ENCODE measurements at regions not wholly inside any gene's neighbourhood (a gene's known extent, or its start where the extent isn't known, plus 50 kb on each side); places are given as distances from the start of the nearest gene placed in this dataset.

DNA sequence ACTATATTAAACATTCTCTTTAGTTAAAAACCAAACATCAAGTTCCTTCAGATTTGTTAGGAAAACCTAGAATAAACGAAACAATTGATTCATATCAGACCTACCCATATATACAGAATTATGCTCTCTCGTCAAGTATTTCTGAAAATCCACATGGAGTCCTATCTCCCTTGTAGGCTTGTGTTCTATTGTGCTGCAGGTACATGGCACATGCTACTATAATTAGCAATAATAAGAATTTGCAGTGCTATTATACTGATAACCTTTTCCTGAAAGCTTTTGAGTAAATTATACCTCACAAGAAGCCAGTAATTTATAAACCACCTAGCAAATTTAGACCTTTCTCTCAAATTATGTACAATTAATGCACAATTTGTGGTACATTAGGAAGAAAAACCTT is 158.6 kb upstream of the STK17B start:
- Histone ChIP-seq H3K9me1 (ENCODE audit: control insufficient read depth, insufficient read depth, low read length) (no peaks in the 10 kb centered on the region), H3K36me3 (ENCODE audit: control insufficient read depth, insufficient read depth, low read length) (no peaks in the 10 kb centered on the region), H3K4me3 (no peak overlapping the region), H3K27me3 (ENCODE audit: control insufficient read depth in 2 of 2, insufficient read depth in 2 of 2, low read length in 2 of 2) (no peaks in the 10 kb centered on the region), H3K27ac (ENCODE audit: extremely low read depth, low read depth, low read length) (no peak overlapping the region), H3K9me3 (replicated peaks; ENCODE audit: control insufficient read depth, insufficient read depth, low read depth, low read length) (no peaks in the 10 kb centered on the region), H2AFZ (ENCODE audit: low read depth, low read length) (no peak overlapping the region), H3K9ac (ENCODE audit: insufficient read depth in 1 of 2, low read depth in 2 of 2, low read length in 2 of 2) (no peak overlapping the region), H4K20me1 (replicated peaks; ENCODE audit: control insufficient read depth, insufficient read depth, low read length) (no peaks in the 10 kb centered on the region), H3K4me1 (replicated peaks in 1 of 2; ENCODE audit: control insufficient read depth in 2 of 2, insufficient read depth in 2 of 2, low read length in 2 of 2) (peaks cover 3 to 21% of the 10 kb centered on the region in 2 experiments; a peak in 3 of 5 replicates), H3K79me2 (ENCODE audit: control insufficient read depth, insufficient read depth, low read length) (no peaks in the 10 kb centered on the region), H3K4me2 (ENCODE audit: insufficient read depth, low read length) (no peak overlapping the region)
- BruUV-seq (replicated peaks): no TSS peak
- CTCF ChIA-PET (ENCODE audit: low intra/inter-chr PET ratio): no interaction called here
- 54% methylated on average over 2 of the region's 2 CpGs for WGBS (ENCODE audit: insufficient coverage, low coverage, missing lambda C conversion rate)
- TF ChIP-seq ZNF41 (CRISPR knock-in tag; conservative IDR thresholded peaks at IDR 0.05) (no peak), ZC3H4 (CRISPR knock-in tag; IDR thresholded peaks at IDR 0.05; ENCODE audit: borderline replicate concordance) (no peak)
- TF ChIP-seq, protein P1, sequence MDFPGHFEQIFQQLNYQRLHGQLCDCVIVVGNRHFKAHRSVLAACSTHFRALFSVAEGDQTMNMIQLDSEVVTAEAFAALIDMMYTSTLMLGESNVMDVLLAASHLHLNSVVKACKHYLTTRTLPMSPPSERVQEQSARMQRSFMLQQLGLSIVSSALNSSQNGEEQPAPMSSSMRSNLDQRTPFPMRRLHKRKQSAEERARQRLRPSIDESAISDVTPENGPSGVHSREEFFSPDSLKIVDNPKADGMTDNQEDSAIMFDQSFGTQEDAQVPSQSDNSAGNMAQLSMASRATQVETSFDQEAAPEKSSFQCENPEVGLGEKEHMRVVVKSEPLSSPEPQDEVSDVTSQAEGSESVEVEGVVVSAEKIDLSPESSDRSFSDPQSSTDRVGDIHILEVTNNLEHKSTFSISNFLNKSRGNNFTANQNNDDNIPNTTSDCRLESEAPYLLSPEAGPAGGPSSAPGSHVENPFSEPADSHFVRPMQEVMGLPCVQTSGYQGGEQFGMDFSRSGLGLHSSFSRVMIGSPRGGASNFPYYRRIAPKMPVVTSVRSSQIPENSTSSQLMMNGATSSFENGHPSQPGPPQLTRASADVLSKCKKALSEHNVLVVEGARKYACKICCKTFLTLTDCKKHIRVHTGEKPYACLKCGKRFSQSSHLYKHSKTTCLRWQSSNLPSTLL (IDR thresholded peaks at IDR 0.05): no peak
- TF ChIP-seq, protein P2, sequence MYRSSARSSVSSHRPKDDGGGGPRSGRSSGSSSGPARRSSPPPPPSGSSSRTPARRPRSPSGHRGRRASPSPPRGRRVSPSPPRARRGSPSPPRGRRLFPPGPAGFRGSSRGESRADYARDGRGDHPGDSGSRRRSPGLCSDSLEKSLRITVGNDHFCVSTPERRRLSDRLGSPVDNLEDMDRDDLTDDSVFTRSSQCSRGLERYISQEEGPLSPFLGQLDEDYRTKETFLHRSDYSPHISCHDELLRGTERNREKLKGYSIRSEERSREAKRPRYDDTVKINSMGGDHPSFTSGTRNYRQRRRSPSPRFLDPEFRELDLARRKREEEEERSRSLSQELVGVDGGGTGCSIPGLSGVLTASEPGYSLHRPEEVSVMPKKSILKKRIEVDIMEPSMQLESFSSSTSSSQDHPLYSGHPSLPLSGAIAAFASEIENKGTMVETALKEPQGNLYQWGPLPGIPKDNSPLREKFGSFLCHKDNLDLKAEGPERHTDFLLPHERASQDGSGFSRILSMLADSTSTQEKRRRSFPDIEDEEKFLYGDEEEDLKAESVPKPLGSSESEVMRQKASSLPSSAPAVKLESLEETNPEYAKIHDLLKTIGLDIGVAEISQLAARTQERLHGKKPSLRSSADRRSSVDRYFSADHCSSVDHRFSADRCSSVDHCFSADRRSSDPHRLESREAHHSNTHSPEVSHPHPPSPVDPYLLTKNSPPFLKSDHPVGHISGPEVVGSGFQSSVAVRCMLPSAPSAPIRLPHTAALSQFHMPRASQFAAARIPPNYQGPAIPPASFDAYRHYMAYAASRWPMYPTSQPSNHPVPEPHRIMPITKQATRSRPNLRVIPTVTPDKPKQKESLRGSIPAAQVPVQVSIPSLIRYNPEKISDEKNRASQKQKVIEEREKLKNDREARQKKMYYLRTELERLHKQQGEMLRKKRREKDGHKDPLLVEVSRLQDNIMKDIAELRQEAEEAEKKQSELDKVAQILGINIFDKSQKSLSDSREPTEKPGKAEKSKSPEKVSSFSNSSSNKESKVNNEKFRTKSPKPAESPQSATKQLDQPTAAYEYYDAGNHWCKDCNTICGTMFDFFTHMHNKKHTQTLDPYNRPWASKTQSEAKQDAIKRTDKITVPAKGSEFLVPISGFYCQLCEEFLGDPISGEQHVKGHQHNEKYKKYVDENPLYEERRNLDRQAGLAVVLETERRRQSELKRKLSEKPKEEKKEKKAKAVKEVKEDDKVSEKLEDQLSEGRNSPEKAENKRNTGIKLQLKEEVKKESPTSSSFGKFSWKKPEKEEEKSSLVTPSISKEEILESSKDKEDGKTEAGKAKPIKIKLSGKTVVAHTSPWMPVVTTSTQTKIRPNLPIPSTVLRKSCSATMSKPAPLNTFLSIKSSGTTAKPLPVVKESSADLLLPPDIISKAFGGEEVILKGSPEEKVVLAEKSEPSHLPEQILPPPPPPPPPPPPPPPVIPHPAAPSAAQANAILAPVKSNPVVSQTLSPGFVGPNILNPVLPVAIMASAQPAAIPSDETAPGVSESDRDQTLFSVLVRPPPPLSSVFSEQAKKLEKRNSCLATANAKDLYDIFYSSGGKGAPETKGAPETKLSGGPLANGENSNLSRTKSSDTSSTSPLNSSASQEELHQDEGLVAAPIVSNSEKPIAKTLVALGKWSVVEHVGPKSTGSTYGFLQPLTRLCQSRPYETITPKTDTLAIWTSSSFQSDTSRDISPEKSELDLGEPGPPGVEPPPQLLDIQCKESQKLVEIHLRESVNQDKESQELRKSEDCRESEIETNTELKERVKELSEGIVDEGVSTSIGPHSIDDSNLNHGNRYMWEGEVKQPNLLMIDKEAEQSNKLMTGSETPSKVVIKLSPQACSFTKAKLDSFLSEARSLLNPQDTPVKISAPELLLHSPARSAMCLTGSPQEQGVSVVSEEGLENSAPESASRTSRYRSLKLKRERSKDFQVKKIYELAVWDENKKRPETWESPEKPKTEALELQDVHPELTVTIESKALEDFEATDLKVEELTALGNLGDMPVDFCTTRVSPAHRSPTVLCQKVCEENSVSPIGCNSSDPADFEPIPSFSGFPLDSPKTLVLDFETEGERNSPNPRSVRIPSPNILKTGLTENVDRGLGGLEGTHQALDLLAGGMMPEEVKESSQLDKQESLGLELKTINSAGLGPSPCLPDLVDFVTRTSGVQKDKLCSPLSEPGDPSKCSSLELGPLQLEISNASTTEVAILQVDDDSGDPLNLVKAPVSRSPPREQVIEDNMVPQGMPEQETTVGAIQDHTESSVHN (IDR thresholded peaks at IDR 0.05; ENCODE audit: borderline replicate concordance in 1 of 2, low read depth in 1 of 2): no peak
- no peak for ATAC-seq
- intact Hi-C loops (cut with micrococcal nuclease) (no loop called here), in situ Hi-C loops (cut with MboI) (no loop called here)
- FAIRE-seq: no peak
- no peak for DNase-seq (ENCODE audit: extremely low read depth in 1 of 4, low spot score in 3 of 4)
- POLR2A ChIA-PET: no interaction called here
